Esophagus muscularis mucosa (tissue), 3 donors: ENCODE measurements at regions not wholly inside any gene's neighbourhood (a gene's known extent, or its start where the extent isn't known, plus 50 kb on each side); places are given as distances from the start of the nearest gene placed in this dataset.

Experiments used
- POLR2A ChIP-seq: fragments of 450-650 bp; IDR thresholded peaks from one replicate; pipeline ENCODE4 v1.6.1; 2017; ENCODE audit warnings: antibody characterized with exemption, moderate library complexity, mild to moderate bottlenecking, low read depth
- TF ChIP-seq, protein P1 (sequence below), 3 experiments: fragments of 200-600 bp in 2 of 3; fragments of 450-650 bp in 1 of 3; sonication (generic) in 2 of 3; IDR thresholded peaks; one replicate each; pipeline ENCODE4 v1.5.1; 2017 to 2019; ENCODE audit warnings: antibody characterized with exemption in 3 of 3, mild to moderate bottlenecking in 2 of 3, moderate library complexity in 1 of 3

GRCh38 chr12:115103884-115104883 is 420.2 kb upstream of the TBX3 start:
- TF ChIP-seq, protein P1, sequence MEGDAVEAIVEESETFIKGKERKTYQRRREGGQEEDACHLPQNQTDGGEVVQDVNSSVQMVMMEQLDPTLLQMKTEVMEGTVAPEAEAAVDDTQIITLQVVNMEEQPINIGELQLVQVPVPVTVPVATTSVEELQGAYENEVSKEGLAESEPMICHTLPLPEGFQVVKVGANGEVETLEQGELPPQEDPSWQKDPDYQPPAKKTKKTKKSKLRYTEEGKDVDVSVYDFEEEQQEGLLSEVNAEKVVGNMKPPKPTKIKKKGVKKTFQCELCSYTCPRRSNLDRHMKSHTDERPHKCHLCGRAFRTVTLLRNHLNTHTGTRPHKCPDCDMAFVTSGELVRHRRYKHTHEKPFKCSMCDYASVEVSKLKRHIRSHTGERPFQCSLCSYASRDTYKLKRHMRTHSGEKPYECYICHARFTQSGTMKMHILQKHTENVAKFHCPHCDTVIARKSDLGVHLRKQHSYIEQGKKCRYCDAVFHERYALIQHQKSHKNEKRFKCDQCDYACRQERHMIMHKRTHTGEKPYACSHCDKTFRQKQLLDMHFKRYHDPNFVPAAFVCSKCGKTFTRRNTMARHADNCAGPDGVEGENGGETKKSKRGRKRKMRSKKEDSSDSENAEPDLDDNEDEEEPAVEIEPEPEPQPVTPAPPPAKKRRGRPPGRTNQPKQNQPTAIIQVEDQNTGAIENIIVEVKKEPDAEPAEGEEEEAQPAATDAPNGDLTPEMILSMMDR (IDR thresholded peaks at IDR 0.05): no peak
- no peak for TF ChIP-seq POLR2A
